GM19043 (cell line): ENCODE measurements at regions not wholly inside any gene's neighbourhood (a gene's known extent, or its start where the extent isn't known, plus 50 kb on each side); places are given as distances from the start of the nearest gene placed in this dataset.
"Not testable (repeated sequence)": the region's sequence is repeated elsewhere in the genome, so short reads cannot be mapped to it uniquely, and the experiment has no call there.

Experiments
- ATAC-seq: cut with Tn5 transposase; IDR thresholded peaks from one replicate; pipeline ENCODE4 v1.9.1; 2021; ENCODE audit warnings: low read depth; ENCODE audit not compliant: unreplicated experiment

DNA sequence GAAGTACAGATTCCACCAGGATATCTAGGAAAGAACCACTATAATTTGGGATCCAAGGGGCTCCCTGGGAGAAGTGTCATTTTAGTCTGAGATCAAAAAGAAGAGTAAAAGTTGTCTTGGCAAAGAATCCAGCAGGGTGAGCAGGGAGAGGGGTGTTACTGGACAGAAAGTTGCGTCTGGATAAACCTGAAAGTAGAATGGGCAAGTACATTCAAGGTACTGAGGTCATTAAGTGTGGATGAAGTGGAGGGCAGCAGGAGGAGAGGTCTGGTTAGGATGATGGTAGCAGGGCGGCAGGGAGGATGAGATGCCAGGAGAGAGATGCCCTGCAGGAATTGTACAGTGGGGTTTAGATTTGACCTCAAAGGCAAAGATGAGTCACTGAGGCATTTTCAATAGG, 253.3 kb downstream of the KLF13 start:
- no peak for ATAC-seq

DNA sequence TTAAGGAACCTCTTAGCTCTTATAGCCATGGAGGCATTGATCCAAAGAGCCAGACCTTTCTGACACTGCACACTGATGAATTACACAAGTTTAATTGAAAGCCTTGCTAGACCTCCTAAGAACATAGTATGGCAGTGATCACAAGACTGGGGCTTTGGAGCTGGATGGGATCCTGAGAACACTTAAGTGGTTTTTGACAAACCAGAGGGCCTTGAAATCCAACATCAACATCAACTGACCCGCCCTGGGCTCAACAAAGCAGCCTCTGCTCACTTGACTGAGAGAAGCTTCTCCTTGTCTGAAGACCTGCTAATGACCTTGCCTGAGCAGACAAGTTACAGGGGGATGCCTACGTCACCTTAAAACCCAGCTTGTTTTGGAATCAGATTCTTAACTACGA, 257.6 kb downstream of the KLF13 start:
- no peak for ATAC-seq

DNA sequence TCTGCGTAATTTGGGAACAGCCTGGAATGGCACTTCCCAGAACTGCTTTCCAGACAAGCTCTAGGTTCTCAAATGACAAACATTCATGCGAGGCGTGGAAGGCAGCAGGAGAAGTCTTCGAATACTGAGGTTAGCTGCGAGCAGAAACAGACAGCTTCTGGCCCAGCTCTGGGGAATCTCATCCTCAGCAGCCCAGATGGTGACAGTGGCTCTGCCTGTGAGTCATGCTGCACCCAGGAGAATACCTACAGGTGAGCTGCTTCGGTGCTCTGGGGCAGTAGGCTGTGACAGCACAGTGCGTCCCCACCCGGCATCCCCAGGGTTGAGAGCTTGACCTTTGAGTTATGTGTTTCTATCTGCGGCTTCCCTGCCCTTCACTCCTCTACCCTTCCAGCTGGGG, 258.6 kb downstream of the KLF13 start:
- ATAC-seq, result no peak

DNA sequence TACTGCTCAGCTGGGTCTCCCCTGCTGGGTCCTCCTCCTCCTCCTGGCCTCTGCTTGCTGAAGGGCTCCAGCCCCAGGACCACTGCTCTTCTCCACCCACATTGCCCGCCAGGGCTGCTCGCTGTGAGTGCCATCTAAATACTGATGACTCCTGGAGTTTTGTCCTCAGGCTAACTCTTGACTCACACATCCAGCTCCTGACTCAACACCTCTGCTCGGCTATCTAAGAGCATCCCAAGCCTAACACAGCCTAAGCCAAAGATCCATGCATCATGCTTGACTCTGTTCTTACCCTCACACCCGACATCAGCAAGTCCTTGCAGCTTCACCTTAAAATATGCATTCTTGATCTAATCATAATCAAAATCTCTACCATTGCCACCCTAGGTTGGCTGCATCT, 260.2 kb downstream of the KLF13 start:
- ATAC-seq, result no peak

DNA sequence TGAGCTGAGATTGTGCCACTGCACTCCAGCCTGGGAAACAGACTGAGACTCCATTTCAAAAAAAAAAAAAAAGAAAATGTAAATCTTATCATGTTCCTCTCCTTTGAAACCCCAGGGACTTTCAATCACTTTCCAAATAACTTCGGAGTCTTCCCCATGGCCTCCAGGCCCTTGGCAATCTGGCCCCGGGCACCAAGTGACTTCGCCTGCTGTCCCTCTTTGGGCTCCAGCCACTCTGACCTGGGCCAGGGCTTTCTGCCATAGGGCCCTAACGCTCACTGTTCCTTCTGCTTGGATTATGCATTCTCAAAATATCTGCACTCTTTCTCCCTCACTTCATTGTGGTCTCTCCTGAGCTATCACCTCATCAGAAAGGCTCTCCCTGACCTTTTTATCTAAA, 260.9 kb downstream of the KLF13 start:
- ATAC-seq, result no peak

DNA sequence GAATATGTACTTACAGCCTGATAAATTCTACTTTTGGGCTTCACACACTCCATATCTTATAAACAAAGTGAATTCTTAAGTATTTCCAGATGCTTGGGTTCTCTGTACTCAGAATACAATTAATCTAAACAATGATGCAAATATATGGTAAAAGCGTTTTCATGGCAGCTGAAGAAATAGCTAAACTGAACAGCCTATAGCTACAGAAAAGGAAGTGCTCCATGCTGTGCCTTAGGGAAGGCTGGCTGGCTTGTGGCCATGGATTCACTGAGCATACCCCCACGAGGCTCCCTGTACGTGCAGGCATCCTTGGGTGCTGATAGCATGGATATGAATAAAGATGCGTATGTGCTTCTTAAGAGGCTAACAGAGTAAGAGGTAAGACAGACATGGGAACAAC, 264.0 kb downstream of the KLF13 start:
- no peak for ATAC-seq

DNA sequence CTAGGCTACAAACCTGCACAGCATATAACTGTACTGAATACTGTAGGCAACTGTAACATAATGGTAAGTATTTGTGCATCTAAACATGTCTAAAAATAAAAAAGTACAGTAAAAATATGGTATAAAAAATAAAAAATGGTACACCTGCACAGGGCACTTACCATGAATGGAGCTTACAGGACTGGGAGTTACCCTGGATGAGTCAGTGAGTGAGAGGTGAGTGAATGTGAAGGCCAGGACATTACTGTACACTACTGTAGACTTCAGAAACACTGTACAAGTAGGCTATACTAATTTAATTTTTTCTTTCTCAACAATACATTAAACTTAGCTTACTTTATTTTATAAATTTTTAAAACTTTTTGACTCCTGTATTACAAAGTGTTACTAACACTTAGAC, 265.3 kb downstream of the KLF13 start:
- ATAC-seq, result no peak

DNA sequence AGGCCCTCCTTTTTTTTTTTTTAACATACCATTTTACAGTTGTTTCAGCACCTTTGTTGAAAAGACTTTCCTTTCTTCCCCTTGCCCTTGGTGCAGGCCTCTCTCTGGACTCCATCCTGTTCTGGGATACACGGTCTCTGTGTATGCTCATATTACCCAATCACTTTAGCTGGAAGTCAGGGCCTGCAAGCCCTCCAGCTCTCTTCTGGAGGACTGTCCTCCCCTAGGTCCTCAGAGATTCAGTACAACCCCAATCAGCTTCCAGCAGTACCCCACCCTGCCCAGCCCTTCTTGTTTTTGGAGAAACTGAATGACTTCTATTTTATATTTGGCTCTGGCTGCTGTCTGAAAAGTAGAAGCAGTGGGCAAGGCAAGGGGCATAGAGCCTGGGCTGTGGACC, 270.8 kb downstream of the KLF13 start:
- no peak for ATAC-seq

DNA sequence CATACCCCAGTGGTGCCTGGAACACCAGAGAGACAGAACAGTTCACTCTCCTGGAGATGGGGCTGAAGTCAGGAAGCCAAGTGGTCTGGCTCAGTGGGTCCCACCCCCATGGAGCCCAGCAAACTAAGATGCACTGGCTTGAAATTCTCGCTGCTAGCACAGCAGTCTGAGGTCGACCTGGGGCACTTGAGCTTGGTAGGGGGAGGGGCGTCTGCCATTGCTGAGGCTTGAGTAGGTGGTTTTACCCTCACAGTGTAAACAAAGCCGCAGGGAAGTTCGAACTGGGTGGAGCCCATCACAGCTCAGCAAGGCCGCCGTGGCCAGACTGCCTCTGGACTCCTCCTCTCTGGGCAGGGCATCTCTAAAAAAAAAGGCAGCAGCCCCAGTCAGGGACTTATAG, 272.0 kb downstream of the KLF13 start:
- ATAC-seq, result no peak

DNA sequence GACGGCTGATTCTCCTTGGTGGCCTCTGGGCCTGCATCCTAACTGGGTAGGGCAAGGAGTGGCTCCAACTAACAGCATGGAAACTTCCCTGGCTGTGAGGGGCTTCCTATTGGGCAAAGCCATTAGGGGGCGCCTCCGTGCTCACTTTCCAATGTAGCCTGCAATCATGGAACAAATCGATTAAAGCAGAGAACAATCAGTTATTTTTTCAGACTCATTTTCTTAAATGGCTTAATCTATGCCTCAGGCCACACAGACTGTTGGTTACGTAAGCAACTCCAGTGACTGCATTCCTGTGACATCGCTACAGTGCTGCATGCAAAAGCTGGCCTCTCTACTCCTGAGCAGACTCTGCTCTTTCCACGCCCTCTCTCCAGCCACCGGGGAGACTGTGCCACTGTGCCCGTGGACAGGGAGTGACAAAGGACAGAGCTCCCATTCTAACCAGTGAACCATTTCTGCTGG, 278.9 kb downstream of the KLF13 start:
- ATAC-seq, result no peak

DNA sequence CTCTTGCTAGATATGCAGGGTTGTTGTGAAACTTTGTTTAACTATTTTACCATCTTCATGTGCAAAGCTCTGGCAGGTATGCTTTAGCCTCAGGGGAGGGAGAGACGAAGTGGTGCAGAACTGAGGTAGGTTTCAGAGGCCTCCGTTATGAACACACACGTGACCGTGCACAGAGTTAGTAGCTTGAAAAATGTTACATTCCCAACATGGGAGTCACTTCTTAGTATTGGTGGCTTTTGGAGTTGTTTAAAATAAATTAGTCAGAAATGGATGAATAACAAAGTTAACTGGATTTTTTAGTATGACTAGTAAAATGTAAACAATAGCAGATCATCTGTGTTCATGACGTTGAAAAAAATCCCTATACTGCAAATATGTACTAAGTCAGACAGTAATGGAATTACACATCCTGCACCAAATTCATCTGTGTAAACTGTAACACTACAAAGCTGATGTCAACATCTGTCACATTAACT, 279.6 kb downstream of the KLF13 start:
- ATAC-seq, result no peak

DNA sequence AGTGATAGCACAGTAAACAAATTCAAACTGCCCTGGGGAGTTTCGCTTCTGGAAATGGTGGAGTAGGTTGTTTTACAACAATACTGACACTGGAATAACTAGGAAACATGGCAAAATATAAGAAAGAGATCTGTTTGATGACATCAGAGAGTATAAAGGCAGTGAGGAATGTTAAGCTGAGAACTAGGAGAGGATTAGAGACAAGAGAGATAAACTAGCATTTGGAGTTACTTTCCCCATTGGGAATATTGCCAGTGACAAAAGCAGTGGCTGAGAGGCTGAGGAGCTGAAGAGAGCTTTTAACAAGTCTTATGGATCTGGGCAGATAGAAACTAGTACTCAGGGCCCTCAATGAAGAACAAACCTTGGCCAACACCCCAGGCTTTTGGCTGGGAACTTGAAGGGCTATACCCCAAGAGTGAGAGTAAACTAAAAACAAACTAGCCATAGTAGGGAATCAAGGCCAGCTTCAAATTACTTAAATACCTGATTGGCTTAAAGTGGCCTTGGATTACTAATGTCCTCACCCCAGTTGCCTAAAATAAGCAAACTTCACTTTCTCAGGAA, 280.4 kb downstream of the KLF13 start:
- ATAC-seq, result no peak

DNA sequence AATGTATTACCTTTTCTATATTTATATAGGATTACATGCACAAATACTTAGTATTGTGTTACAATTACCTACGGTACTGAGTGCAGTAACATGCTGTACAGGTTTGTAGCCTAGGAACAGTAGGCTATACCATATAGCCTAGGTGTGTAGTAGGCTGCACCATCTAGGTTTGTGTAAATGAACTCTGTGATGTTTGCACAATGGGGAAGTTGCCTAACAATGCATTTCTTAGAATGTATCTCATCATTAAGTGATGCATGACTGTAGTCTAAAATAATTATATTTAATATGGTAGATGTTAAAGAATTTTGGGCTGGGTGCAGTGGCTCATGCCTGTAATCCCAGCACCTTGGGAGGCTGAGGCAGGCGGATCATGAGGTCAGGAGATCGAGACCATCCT, 281.0 kb downstream of the KLF13 start:
- ATAC-seq, result no peak

DNA sequence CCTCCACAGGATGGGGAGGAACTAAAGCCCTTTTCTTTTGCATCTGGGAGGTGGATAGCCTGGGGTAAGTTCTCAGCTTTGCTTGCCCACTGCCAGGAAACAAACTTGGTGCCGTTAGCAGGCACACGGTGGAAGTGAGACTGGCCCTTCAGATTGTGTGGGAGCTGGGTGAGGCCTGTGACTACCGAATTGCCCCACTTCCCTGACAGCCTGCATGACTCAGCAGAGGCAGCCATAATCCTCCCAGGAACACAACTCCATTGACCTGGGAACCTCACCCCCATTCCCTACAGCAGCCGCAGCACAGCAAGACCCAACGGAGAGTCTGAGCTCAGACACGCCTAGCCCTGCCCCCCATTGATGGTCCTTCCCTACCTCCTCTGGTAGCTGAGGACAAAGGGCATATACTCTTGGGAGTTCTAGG, 282.6 kb downstream of the KLF13 start:
- ATAC-seq, result no peak

DNA sequence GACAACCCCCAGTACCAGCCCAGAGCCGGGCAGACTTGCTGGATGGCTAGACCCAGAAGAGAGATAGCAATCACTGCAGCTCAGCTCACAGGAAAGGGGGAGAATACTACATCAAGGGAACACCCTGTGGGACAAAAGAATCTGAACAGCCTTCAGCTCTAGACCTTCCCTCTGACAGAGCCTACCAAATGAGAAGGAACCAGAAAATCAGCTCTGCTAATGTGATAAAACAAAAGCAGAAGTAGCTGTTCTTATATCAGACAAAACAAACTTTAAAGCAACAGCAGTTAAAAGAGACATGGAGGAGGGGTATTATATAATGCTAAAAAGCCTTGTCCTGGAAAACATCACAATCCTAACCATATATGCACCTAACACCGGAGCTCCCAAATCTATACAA, 283.3 kb downstream of the KLF13 start:
- no peak for ATAC-seq

DNA sequence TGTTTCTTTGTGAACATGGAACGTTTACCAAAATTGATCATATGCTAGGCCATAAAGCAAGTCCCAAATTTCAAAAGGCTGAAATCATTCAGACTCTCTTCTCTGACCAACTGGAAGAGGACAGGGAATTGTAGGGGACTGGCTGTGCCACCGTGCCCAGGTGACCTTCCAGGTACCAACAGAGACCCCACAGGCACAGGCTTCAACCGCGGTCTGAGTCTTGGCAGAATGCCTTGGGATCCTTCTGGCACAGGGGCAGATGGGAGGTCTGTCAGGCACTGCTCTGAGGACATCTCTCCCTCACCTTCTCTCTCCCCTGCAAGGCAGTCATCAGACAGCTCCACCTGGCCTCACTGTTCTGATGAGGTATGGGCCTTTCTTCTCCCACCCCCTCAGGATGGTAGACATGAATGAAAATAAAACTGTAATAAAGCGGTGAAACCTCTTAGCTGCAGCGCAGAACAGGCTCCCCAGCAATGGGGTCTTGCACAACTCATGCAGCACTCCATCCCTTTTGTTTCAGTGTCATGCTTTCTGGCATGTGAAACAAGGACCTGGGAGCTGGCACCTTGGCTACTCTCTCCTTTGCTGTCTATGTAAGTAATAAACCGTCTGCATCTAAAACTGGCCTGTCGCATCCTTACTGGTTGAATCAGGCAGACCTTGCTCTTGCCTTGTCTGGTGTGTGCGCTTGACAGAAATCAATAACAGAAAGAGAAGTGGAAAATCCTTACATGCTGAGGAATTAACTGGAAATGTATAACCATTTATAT, 289.2 kb downstream of the KLF13 start:
- ATAC-seq, result no peak

DNA sequence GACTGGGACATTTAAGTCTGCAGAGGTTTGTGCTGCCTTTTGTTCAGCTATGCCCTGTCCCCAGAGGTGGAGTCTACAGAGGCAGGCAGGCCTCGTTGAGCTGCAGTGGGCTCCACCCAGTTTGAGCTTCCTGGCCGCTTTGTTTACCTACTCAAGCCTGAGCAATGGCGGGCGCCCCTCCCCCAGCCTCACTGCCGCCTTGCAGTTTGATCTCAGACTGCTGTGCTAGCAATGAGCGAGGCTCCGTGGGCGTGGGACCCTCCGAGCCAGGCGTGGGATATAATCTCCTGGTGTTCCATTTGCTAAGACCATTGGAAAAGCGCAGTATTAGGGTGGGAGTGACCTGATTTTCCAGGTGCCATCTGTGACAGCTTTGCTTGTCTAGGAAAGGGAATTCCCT, 296.7 kb downstream of the KLF13 start:
- not testable (repeated sequence) for ATAC-seq

DNA sequence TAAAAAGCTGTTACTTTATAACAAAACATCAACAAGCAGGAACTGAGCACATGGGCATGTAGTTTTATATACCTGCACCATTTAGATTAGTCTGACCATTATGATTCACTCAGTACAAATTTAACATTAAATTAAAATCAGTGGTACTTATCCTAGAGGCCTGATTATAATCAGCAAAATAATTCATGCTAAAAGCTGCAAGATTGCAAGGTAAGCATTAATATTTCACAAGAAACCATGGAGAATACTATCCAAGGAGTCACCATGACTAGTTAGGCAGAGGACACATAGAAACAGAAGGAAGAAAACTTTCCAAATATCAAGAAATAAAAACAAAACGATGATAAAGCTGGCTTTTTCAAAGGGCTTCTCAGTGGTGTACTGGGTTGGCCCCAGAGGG, 297.5 kb downstream of the KLF13 start:
- not testable (repeated sequence) for ATAC-seq

DNA sequence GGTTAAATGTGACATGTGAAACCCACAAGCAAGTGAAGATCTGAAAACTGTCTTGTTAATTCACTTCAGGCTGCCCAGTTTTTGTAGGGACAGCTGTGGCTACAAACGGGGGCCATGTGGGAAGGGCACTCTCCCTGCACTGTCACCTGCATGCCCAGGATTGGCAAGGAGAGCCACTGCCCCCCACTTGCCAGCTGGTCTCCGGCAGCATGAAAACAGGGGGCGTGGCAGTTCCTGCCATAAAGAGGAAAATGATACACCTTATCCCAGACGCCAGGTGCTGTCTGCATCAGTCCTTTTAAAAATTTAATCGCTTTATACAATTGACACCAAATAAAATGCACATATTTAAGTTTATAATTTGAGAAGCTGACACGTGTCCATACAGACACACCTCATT, 309.1 kb downstream of the KLF13 start:
- ATAC-seq, result not testable (repeated sequence)

DNA sequence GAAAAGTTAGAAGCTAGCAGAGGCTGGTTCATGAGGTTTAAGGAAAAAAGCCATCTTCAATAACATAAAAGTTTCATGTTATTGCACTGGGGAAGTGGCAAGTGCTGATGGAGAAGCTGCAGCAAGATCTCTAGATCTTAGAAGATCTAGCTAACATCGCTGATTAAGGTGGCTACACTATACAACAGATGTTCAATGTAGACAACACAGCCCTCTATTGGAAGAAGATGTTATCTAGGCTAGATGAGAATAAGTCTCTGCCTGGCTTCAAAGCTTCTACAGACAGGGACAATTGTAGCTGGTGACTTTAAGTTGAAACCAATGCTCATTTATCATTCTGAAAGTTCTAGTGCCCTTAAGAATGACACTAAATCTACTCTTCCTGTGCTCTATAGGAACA, 310.3 kb downstream of the KLF13 start:
- ATAC-seq, result not testable (repeated sequence)

DNA sequence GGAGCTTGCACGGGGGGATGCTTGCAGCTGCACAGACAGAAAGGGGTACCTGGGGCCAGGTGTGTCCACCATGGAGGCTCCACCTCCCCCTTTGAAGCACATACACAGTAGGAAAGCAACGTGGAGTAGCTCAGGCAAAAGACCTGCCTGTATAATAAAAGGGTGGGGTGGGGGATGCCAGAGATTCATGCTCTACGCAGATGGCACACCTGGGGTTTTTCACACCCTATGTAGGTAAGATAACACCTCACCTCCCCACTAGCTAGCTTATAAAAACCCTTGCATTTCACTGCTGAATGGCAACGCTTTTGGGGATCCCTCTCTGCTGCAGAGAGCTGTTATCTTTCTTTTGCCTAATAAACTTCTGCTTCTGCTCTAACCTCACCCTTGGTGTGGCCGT, 317.3 kb downstream of the KLF13 start:
- ATAC-seq, result not testable (repeated sequence)

DNA sequence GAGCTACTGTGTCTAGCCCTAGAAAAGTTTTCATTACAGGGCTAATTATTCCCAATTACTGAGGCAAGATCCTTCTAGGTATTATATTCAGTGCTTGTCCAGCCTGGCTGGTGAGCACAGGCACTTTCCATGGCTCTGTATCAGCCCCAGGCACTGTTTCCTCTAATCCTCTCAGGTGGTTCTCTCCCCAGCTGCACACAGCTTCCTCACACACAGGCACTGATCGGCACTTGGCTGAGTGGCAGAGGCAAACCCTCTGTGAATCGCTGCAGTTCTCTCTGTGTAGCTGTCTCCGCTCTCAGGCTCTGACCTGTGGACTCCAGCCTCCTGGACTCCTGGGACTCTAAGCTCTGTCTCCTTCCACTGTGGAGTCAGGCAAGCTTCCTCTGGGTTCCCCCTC, 318.1 kb downstream of the KLF13 start:
- ATAC-seq, result not testable (repeated sequence)
